Upper lobe of left lung (tissue), 6 donors: ENCODE measurements at regions not wholly inside any gene's neighbourhood (a gene's known extent, or its start where the extent isn't known, plus 50 kb on each side); places are given as distances from the start of the nearest gene placed in this dataset.

ENCODE experiments used
- ATAC-seq, 2 donors: fragments of 200-7000 bp; cut with Tn5 transposase; one replicate each; pipeline ENCODE4 v1.9.1; 2022; ENCODE audit warnings: mild to moderate bottlenecking in 2 of 2, moderate library complexity in 2 of 2; ENCODE audit not compliant: low FRiP score in 2 of 2
- DNase-seq, 2 donors: peaks; one replicate each; pipeline ENCODE4 v3.0.0-alpha.2; 2019 to 2020
- H3K27ac ChIP-seq, 4 donors: fragments of 200-600 bp; sonication (generic); one replicate each; pipeline ENCODE4 v1.5.1; 2016 to 2019
- H3K27me3 ChIP-seq, 4 donors: fragments of 200-600 bp; sonication (generic); one replicate each; pipeline ENCODE4 v1.5.1; 2017 to 2019
- H3K36me3 ChIP-seq, 4 donors: fragments of 200-600 bp; sonication (generic); one replicate each; pipeline ENCODE4 v1.5.1; 2016 to 2019
- H3K4me1 ChIP-seq, 4 donors: fragments of 200-600 bp; sonication (generic); one replicate each; pipeline ENCODE4 v1.5.1; 2018 to 2019
- H3K4me3 ChIP-seq, 4 donors: fragments of 200-600 bp; sonication (generic); one replicate each; pipeline ENCODE4 v1.5.1; 2017 to 2019; ENCODE audit warnings: mild to moderate bottlenecking in 2 of 4, moderate library complexity in 1 of 4
- H3K9me3 ChIP-seq, 4 donors: fragments of 200-600 bp; sonication (generic); one replicate each; pipeline ENCODE4 v1.5.1; 2018 to 2019
- EP300 ChIP-seq, 4 donors: sonication (generic); formaldehyde crosslinking; IDR thresholded peaks; one replicate each; pipeline ENCODE4 v1.5.1; 2017; ENCODE audit warnings: antibody characterized with exemption in 4 of 4, control low read depth in 2 of 4
- POLR2A ChIP-seq, 4 donors: fragments of 450-650 bp; IDR thresholded peaks; one replicate each; pipeline ENCODE4 v1.5.1; 2016 to 2017; ENCODE audit warnings: antibody characterized with exemption in 4 of 4, mild to moderate bottlenecking in 2 of 4
- POLR2AphosphoS5 ChIP-seq, 2 donors: sonication (generic); formaldehyde crosslinking; IDR thresholded peaks; one replicate each; pipeline ENCODE4 v1.5.1; 2017; ENCODE audit warnings: antibody characterized with exemption in 2 of 2
- WGBS, 2 donors: methylation state at CpG; one replicate each; pipeline ENCODE4 v1.1.5; 2017 to 2018; 5-methylcytosine and 5-hydroxymethylcytosine counted together
- TF ChIP-seq, protein P1 (sequence below), 6 experiments: fragments of 450-650 bp in 4 of 6; fragments of 200-600 bp in 2 of 6; sonication (generic) in 2 of 6; IDR thresholded peaks; one replicate each; pipeline ENCODE4 v1.5.1; 2016 to 2019; ENCODE audit warnings: antibody characterized with exemption in 6 of 6
- donor health status: DM: no; HTN: no; CAD: no; lungs with moderate emphysema.
- donor health status: DM: no; HTN: yes; CAD: no; lungs with severe emphysema.

DNA sequence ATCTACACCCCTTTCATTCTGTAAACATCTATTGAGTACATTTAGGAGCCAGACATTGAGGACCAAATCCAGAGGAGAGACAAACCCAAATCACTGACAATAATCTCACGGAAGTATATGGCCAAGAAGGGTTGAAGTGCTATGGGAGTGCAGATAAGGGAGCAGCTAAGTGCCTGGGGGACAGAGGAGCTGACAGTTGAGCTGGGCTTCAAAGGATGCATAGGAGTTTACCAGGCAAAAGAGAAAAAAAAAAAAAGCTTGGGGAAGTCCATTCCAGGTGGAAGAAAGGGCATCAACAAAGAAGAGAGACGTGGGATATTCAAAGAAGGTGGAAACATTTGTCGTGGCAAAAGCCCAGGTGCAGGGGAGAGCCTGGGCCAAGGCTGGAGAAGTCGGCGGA is 60.5 kb upstream of the NANOS1 start:
- no peaks in the 10 kb centered on the region for H3K27me3 ChIP-seq
- no peak for DNase-seq
- H3K36me3 ChIP-seq = no peaks in the 10 kb centered on the region
- no peak for ATAC-seq
- TF ChIP-seq POLR2A (IDR thresholded peaks at IDR 0.05) = no peak
- no peak for TF ChIP-seq EP300 (IDR thresholded peaks at IDR 0.05)
- TF ChIP-seq, protein P1, sequence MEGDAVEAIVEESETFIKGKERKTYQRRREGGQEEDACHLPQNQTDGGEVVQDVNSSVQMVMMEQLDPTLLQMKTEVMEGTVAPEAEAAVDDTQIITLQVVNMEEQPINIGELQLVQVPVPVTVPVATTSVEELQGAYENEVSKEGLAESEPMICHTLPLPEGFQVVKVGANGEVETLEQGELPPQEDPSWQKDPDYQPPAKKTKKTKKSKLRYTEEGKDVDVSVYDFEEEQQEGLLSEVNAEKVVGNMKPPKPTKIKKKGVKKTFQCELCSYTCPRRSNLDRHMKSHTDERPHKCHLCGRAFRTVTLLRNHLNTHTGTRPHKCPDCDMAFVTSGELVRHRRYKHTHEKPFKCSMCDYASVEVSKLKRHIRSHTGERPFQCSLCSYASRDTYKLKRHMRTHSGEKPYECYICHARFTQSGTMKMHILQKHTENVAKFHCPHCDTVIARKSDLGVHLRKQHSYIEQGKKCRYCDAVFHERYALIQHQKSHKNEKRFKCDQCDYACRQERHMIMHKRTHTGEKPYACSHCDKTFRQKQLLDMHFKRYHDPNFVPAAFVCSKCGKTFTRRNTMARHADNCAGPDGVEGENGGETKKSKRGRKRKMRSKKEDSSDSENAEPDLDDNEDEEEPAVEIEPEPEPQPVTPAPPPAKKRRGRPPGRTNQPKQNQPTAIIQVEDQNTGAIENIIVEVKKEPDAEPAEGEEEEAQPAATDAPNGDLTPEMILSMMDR (IDR thresholded peaks at IDR 0.05) = no peak
- TF ChIP-seq POLR2AphosphoS5 (IDR thresholded peaks at IDR 0.05) = no peak
- no peak overlapping the region for H3K4me3 ChIP-seq
- H3K4me1 ChIP-seq = no peaks in the 10 kb centered on the region
- H3K9me3 ChIP-seq = peaks cover 0 to 3% (median under 1%) of the 10 kb centered on the region in 4 donors
- 76 to 84% methylated on average over 5 of the region's 5 CpGs for WGBS, 2 donors
- H3K27ac ChIP-seq = no peak overlapping the region

- Histone ChIP-seq H3K9me3 (peaks cover 0 to 5% (median 2%) of the 10 kb centered on the region in 4 donors), H3K4me1 (no peaks in the 10 kb centered on the region), H3K27me3 (no peaks in the 10 kb centered on the region), H3K27ac (no peak overlapping the region), H3K36me3 (no peaks in the 10 kb centered on the region), H3K4me3 (no peak overlapping the region)
- 65 to 73% methylated on average over 4 to 5 of the region's 5 CpGs for WGBS, 2 donors
- ATAC-seq = no peak
- DNase-seq = no peak
- TF ChIP-seq, protein P1 (IDR thresholded peaks at IDR 0.05) = no peak
- TF ChIP-seq EP300 (IDR thresholded peaks at IDR 0.05) = no peak
- no peak for TF ChIP-seq POLR2AphosphoS5 (IDR thresholded peaks at IDR 0.05)
- TF ChIP-seq POLR2A (IDR thresholded peaks at IDR 0.05) = no peak
These were observed 58.7 kb upstream of the NANOS1 start for GRCh38 chr10:118970770-118971169.

DNA sequence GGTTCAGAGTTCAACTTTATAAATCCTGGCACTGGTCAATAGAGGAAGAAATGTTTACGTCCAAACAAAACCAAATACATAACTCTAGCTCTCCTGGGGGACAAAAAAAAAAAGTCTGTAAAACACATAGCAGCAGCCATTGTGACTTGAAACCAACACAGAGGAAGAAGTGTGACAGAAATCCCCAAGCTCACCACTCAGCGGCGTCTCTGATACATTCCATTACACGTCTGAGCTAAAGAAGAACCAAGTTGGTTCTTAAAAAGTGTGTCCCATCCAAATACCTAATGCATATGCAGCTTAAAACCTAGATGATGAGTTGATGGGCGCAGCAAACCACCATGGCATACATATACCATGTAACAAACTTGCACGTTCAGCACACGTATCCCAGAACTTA is 58.3 kb upstream of the NANOS1 start:
- no peaks in the 10 kb centered on the region for H3K27me3 ChIP-seq
- ATAC-seq = no peak
- TF ChIP-seq POLR2AphosphoS5 (IDR thresholded peaks at IDR 0.05) (no peak), EP300 (IDR thresholded peaks at IDR 0.05) (no peak), POLR2A (IDR thresholded peaks at IDR 0.05) (no peak)
- TF ChIP-seq, protein P1 (IDR thresholded peaks at IDR 0.05) = no peak
- WGBS, 2 donors = 72 to 82% methylated on average over 7 of the region's 7 CpGs
- no peaks in the 10 kb centered on the region for H3K36me3 ChIP-seq
- H3K4me3 ChIP-seq = no peak overlapping the region
- no peak overlapping the region for H3K27ac ChIP-seq
- H3K4me1 ChIP-seq = no peaks in the 10 kb centered on the region
- H3K9me3 ChIP-seq = peaks cover 0 to 5% (median 2%) of the 10 kb centered on the region in 4 donors
- DNase-seq = no peak

GRCh38 chr10:118971876-118972275 is 57.6 kb upstream of the NANOS1 start:
- Histone ChIP-seq H3K27ac (no peak overlapping the region), H3K27me3 (no peaks in the 10 kb centered on the region), H3K4me1 (no peaks in the 10 kb centered on the region), H3K36me3 (no peaks in the 10 kb centered on the region), H3K9me3 (peaks cover 0 to 5% (median 2%) of the 10 kb centered on the region in 4 donors), H3K4me3 (no peak overlapping the region)
- ATAC-seq (no peak), DNase-seq (no peak)
- TF ChIP-seq, protein P1 (IDR thresholded peaks at IDR 0.05) = no peak
- TF ChIP-seq EP300 (IDR thresholded peaks at IDR 0.05) = no peak
- no peak for TF ChIP-seq POLR2A (IDR thresholded peaks at IDR 0.05)
- TF ChIP-seq POLR2AphosphoS5 (IDR thresholded peaks at IDR 0.05) = no peak
- 63 to 71% methylated on average over 3 of the region's 3 CpGs for WGBS, 2 donors

DNA sequence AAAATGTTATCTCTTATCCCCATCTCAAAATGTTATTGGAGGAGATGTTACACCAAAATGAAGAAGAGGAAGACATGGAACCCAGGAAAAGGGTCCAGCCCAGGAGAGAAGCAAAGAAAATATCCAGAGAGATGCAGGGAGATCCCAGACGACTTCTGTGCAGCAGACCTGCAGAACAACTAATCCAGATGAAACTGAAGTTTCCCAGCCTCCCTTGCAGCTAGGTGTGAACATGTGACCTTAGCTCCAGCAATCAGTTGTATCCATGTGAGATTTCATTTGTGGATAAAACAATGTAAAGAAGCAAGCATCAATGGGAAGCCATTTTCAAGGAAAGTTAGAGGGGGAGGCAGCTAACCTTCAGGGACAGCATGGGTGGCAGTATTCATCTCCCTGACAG is 55.8 kb upstream of the NANOS1 start:
- H3K27me3 ChIP-seq = no peaks in the 10 kb centered on the region
- WGBS, 2 donors = 69 to 87% methylated on average over 1 of the region's 1 CpG
- H3K36me3 ChIP-seq = no peaks in the 10 kb centered on the region
- H3K4me1 ChIP-seq = no peaks in the 10 kb centered on the region
- no peak for DNase-seq
- no peak overlapping the region for H3K27ac ChIP-seq
- peaks cover 0 to 5% (median 2%) of the 10 kb centered on the region in 4 donors for H3K9me3 ChIP-seq
- TF ChIP-seq, protein P1 (IDR thresholded peaks at IDR 0.05) = no peak
- no peak for TF ChIP-seq POLR2AphosphoS5 (IDR thresholded peaks at IDR 0.05)
- TF ChIP-seq POLR2A (IDR thresholded peaks at IDR 0.05) = no peak
- TF ChIP-seq EP300 (IDR thresholded peaks at IDR 0.05) = no peak
- no peak for ATAC-seq
- no peak overlapping the region for H3K4me3 ChIP-seq
